ENCODE measurements at regions not wholly inside any gene's neighbourhood (a gene's known extent, or its start where the extent isn't known, plus 50 kb on each side); places are given as distances from the start of the nearest gene placed in this dataset.

DNA sequence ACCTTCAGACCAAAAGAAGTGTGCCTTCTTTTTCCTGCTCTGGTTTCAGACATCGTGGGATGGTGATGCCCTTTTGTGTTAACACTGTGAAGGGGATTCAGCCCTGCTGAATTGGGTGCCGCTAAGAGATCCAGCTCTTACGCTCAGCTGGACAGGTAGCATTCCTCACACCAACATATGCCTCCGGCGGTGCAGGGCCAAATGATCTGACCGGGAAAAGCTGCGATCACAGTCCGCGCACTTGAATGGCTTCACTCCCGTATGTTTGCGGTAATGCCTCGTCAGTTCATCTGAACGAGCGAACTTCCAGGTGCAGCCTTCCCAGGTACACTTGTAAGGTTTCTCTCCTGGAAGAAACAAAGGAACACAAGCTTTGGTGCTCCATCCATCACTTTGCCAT, 438.9 kb downstream of the KLF12 start:
- no peak for DNase-seq

DNA sequence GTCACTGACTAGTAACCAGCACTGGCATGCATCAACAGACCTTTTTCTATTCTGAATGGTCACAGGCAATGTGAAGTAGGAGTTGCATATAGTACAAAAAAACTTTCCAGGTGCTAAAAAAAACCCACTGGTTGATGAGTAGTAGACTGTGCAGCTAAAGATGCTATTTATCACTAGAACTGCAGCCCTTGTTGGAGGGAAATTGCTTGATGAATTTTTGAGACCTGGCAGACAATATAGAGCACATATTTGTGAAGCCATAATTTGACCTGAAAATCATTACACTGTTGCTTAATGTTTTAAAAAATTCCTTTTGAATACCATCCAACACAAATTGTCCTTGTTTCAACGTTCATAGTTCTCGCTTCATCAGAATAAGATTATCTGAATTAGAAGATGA, 441.0 kb downstream of the KLF12 start:
- DNase-seq: no peak

DNA sequence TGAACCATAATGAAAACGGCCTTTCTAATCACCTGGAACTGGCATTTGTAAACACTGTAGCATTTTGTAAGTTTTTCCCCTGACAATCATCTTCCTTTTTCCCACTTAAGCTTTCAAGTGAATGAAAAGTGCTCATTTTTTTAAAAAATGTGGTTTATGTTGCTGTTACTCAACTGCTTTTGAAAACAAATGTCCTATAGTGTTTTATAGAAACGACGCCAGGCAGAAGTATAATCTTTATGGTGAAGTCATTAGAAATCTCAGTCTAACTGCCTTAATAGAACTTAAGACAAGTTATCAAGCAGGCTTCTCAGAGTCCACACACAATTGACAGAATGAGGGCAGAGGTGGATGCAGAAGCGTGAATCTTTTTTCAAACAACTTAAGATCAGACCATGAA, 442.3 kb downstream of the KLF12 start:
- no peak for DNase-seq

DNA sequence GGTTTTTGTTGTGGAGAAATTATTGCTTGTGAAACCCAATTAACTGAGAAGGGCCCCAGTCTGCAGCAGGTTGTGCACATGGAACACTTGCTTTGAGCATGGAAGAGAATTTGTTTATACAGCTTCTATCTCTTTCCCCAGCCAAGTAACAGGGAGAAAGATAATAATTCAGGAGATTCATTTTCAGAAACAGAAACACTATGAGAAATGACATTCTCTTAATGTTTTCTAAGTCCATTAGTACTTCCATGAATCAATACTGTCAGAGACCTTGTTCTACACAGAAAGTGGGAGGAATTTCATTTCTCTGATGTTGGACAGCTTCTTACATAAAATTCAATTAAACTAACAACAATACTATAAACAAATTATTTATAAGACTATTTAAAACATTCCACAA, 446.3 kb downstream of the KLF12 start:
- no peak for DNase-seq

DNA sequence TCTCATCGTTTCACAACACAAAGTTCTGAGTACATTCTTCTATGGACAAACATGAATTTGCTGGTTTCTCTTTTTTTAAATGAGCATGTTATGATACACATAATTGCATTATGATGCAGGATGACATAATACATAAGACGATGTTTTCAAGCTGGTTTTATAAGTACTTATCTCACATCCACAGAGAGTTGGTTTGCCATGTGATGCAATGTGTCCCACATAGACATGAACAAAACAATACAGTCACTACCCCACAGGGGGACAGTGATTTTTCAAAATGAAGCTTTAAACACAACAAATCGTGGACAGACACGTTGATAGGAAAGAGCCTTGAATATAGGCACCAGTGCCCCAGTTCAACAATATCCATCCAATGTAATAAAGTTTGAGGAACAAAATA, 447.1 kb downstream of the KLF12 start:
- DNase-seq: no peak

DNA sequence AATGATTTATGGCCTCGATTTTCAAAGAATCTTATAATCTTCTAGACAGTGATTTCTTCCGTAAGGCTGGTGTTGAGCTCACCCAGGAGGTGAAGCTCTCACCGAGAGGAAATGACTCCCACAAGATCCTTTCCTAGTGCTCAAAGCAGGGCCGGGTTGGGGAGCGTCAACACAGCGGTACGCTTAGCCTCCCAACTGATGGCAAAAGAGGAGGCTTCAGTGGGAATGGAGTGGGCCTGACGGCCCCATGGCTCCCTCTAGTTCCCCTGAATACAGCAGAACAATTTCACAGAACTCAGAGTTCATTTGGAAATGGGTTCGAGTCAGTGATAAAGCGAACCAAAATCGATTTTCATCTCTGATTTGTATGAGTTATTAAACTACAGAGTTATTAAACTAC, 449.5 kb downstream of the KLF12 start:
- no peak for DNase-seq

DNA sequence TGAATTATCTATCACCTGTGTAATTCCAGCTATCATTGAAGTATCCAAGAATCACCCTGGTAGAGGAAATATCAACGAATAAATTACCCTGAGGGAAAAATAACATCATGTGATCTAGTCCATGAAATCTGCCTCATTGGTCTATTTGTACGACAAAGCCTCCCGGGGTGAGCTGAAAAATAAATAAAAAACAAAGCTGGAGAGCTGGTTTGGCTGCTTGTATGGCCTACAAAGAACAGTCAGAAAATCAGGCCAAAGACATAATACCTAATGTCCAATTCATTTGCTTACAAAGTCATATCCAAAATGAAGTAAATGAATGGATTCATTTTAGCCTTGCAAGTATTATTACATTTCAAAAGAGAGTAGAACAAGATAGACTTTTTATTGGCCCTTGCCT, 449.9 kb downstream of the KLF12 start:
- DNase-seq: no peak

DNA sequence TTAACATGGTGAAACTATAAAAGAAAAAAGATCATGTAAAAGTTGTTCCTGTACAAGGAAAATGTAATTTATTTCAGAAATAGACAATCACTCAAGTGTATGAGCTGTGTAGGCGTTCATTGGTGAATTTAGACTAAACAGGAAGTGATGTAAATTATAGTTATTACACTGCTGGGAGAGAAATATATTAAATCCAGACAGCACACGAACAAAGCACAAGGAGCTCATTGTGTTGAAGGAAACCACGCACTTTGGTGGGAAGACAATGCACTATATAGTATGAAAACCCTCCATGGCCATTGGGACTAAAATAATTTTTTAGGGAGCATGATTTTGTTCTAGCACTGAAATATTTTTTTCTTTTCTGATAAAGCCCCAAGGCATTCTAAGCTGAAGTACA, 450.5 kb downstream of the KLF12 start:
- DNase-seq: no peak

DNA sequence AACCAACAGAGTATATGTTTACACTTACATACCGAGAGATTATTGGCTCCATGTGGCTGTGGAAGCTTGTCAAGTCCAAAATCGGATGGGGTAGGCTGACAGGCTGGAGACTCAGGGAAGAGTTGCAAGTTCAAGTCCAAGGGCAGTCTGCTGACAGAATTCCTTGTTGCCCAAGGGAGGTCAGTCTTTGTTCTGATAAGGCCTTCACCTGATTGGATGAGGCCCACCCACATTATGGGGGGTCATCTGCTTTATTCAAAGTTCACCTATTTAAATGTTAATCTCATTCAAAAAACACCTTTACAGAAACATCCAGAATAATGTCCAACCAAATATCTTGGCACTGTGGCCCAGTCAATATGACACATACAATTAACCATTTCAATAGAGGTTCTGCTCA, 452.4 kb downstream of the KLF12 start:
- DNase-seq: no peak

DNA sequence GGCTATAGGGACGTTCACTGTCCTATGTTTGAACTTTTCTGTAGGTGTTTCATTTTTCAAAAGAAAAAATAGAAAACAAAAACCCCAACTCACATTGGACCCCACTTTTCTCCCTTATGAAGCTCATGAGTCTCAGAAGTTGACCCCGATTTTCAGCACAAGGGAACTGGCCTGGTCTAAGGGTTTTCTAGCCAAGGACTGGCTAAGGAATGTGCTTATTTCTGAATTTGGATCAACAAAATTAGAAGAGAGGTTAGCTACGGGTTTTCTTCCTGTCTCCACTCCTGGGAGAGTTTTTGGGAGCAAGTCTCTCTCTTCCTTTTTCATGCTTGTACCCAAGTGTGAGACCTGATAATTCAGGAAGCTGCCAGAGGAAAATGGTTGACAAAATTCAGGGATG, 453.2 kb downstream of the KLF12 start:
- DNase-seq: no peak

DNA sequence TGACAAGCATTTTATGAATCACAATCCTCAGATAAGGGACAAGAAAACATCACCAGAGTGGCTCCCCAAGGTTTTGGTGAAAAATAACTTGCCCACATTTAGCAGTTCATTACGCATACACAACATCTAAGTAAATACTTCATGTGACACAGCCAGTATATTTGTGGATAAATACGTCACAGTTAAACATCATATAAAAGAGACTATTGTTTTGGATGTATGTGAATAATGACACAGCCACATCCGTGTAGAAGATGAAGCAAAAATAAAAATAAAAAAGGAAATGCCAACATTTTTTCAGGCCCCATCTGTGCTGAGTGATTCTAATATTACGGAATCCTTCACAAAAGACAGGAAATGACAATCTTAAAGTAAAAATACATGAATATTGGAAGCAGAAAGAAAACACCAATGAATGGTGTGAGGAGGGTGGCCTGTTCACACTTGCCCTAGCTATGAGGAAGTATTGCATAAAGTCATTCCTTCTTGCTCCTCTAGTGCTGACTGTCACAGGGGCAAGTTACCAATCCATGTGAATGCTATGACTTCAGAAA, 457.1 kb downstream of the KLF12 start:
- DNase-seq: no peak

DNA sequence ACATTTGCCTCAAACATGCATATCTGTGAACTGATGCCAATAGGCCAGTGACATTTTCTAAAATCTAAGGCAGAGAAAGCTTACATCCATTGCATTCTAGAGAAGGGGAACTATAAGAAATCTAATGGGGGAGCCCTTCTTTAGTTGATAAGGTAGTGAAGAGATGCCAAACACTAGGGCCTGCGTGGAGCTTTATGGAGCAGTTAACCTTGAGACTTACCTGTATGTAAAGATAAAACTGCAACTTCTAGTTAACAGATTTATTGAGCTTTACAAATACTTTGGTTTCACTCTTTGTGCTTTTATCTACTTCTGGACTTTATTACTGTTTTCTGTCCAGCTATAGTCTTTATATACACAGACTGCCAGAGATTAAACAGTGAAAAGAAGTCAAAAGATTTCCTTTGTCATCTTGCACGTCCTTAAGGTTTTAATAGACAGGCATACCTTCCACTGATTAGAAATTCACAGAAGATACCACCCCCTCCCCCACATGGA, 457.6 kb downstream of the KLF12 start:
- DNase-seq: no peak

DNA sequence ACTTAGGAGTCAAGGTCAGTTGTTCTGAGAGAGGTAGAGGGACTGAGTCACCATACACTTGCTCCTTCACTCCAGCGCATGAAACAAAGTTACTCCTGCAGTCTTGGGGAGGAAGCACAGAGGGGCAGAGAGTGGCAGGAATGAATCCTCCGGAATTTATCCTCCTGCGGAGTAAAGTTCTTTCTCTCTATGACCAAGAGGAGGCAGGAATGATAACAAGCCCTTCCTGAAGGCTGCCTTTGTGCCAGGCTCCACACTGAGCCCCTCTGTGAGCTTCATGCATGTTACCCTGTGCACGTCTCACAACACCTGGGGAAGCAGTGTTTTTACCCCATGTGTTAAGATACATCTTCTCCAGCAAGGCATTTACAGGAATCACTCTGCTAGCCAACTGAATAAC, 458.4 kb downstream of the KLF12 start:
- DNase-seq: no peak

DNA sequence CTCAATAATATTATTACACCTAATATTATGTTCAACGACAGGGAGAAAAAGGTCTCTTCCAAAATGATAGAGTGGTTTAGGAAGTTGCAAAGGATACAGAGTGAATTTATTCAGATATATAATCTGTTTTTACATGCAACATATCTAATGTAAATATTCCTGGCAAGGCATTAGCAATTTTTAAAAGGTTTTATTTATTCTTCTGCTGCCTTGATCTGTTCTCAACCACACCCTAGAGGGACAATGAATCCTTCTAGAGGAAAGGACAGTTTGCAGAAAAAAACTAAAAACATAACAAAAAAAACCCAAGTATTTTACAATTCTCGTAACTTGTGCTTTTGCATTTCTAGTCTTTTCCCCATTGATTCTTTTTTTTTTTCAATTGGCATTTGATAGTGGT, 459.6 kb downstream of the KLF12 start:
- no peak for DNase-seq

DNA sequence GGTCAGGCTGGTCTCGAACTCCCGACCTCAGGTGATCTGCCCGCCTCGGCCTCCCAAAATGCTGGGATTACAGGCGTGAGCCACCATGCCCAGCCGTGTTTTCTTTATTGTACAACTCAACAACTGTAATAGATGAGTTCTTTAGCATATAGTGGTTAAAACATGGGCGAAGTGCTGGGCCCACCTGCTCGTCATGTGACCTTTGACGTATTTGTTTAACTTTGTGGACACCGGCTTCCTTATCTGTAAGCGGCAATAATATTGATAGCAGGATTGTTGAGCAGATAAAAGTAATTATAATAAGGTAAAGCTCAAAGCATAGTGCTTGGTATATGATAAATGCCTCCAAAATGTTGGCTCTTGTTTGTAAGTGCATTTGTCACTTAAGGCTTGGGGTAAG, 460.3 kb downstream of the KLF12 start:
- no peak for DNase-seq

DNA sequence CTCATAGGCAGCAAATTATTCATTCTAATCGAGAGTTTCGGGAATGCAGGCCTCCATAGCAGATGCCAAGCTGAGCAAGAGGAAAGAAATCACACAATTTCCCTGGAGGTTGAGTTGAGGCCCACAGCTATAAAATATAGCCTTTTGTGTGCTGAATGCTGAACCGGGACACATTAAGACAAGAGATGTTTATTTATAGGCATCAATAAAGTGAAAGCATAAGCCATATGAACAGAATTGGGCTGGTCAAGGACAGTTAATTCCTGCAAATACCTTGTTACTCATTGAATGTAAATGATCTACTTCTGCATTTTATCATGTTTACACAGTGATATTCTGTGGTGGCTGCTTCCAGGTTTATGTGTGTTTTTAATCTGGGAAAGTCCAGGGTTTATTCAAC, 461.7 kb downstream of the KLF12 start:
- no peak for DNase-seq

DNA sequence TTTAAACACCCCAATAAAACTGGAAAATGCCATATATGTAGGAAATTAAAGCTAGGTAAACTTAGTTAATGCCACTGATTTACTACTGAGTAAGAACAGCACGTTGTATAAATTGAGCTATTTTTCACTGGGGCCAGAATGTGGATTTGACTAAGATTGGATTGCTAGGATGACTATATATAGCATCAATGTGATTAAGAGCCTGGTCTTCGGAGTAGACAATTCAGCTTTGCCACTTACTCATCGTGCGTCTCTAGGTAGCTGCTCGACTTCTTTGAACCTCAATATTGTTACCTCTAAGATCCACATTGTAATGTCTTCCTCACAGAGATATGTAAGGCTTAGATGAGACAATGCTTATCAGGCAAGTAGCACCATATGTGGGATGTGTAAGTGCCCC, 462.5 kb downstream of the KLF12 start:
- DNase-seq: no peak

DNA sequence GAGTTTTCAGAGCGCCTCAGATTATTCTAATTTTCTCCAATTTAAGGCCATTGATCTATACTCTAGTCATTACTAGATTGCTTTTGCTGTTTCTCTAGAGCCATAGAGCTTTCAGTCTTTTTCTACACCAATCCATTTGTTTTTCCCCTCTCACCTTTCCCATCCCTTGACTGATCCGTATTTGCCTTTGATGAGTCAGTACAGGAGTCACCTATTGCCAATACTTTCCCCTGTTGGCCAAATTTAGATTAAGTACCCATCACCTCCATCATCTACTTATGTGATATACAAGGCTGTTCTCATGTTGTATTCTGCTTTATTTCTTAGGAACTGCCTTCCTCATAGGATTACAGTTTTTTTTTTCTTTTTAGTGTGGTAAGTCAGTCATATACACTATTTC, 463.2 kb downstream of the KLF12 start:
- DNase-seq: no peak

DNA sequence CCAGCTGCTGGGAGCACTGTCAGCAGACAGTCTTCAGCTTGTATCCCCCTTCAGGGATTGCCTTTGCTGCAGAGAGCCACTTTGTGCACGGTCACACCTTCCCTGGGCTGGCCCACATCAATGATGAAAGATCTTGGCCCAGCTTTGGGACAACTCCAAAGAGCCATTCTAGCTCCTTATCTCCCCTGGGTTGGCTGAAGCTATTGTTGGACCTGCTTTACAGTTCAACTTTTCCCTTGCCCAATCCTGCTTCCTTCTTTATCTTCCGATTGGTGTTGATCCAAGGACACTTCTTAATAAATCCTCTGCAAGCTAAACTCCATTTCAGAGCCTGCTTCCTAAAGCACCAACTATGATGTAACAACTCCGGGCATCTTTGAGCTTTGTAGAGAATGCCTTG, 466.4 kb downstream of the KLF12 start:
- DNase-seq: no peak

DNA sequence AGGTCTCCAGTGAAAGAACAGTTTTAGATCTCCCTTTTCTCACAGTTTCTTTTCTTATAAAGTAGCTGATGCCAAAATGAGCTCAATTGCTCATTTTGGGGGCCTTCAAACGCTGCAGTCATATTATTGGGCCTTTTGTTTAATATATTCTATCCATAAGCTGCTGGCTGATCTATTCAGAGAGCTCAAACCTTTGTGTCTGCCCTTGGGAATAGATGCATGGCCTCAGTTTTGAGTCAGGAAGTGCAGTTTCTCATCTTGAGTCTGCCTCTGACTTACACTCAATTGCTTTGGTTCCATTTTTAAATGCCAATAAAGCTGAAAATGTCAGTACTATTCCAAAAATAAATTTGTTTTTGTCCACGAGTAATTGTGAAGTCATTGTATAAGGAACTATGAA, 468.9 kb downstream of the KLF12 start:
- no peak for DNase-seq

DNA sequence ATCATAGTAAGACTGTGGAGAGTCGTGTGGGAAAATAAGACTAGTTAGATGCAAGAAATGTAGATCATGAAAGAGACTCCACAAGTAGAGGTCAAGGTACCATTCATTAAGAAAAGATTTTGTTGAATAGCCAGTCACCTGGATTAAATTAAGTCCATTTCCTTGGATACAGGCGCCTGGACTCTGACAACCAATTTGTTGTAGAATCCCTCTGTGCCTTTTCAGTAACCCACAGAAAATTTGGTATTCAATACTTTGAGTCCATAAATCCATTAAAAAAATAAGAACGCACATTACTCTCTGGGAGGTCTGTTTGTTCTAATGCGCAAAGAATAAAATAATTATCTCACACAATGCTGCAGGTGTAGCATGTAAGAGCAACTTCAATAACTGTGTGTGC, 469.4 kb downstream of the KLF12 start:
- DNase-seq: no peak

DNA sequence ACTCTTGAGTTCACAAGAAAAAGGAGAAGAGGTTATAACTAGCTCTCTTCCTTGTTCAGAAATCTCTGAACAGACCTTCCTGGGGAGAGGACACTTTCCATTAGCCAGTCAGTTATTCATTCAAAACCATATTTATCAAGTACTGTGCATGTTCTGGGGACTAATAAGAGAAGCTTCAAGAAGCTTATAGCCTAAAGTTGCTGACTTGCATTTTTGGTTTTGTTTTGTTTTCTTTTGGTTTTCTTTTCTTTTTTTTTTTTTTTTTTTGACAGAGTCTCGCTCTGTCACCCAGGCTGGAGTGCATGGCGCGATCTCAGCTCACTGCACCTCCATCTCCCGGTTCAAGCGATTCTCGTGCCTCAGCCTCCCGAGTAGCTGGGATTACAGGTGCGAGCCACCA, 471.4 kb downstream of the KLF12 start:
- DNase-seq: no peak

DNA sequence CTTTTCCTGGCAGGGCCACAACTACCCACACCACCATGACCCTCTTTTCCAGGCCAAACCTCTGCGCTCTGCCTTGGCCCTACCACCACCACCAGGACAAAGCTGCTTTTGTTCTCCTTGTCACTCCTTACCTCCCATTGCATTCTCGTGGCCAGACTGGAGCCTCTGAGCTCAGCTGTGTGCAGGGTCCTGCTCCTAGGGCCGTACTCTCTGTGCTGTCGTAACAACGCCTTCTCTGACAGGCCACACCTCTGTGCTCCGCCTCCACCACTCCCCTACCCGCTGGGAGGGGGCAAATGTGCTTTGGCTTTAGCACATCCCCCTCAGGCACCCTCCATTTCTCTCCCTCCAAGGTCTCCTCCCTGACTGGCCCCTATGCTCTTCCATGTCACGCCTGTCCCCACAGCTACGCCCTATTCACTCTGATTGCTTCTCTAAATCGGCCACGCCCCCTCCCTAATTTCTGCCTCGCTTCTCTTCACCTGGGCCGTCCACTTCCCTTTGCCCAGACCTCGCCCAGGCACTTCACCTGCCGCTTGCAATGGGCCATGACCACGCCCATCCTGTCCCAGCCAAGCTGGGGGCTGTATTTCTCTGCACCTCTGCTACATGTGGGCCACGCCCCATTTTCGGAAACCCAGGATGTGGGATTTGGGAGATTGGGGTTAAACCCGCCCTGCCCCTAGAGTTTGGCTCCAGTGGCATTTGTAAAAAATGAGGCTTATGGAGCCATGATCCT, 472.3 kb downstream of the KLF12 start:
- no peak for DNase-seq

DNA sequence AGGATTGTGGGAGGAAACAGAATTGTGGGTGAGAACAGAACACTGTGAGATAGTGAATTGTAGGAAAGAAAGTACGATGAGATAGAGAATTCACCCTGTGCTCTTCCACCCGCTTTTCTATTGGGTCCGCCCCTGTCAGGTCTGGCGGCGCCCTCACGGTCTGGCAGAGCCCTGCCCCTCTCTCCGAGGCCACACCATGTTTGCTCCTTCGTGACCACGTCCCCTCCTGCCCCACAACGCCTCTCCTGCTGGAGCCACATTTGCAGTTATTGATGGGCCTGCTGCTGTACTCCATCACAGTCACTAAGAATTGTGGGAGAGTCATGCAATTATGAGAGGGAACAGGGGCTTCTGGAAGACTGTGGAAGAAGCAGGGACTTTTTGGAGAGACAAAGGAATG, 473.1 kb downstream of the KLF12 start:
- no peak for DNase-seq

DNA sequence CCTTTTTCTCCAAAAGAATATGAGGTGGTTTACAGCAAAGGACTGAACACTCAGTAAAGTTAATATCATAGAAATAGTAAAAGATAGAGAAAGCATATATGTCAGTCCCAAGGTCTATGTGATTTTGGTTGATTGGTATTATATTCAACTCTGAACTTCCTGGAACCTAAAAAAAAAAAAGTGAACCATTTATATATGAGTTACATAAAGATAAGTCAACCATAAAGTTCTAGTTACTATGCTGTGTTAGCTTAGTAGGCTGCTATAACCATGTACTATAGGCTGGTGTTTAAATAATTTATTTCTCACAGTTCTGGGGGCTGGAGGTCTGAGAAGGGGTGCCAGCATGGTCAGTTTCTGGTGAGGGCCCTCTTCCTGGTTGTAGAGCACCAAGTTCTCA, 475.6 kb downstream of the KLF12 start:
- no peak for DNase-seq
